ENCODE measurements at regions not wholly inside any gene's neighbourhood (a gene's known extent, or its start where the extent isn't known, plus 50 kb on each side); places are given as distances from the start of the nearest gene placed in this dataset.

- Histone ChIP-seq H3K4me3 (no peak overlapping the region), H3K4me1 (ENCODE audit: low read depth) (no peaks in the 10 kb centered on the region), H3K36me3 (ENCODE audit: low read depth) (no peaks in the 10 kb centered on the region), H3K9me3 (no peaks in the 10 kb centered on the region)
- TF ChIP-seq CTCF (IDR thresholded peaks at IDR 0.05) = no peak
- intact Hi-C loops (cut with DNase I, micrococcal nuclease) = no loop called here
- no peak for ATAC-seq
- no peak for DNase-seq
These were observed 337.6 kb upstream of the SEMA3A start for GRCh38 chr7:84532196-84532595.

- DNase-seq (no peak), ATAC-seq (peak; percentile 25)
- H3K4me1 ChIP-seq (ENCODE audit: low read depth) = no peaks in the 10 kb centered on the region
These were observed 335.1 kb upstream of the SEMA3A start for GRCh38 chr7:84529480-84530205.

GRCh38 chr7:84528756-84529479 is 334.3 kb upstream of the SEMA3A start:
- Histone ChIP-seq H3K4me1 (ENCODE audit: low read depth) (no peaks in the 10 kb centered on the region), H3K36me3 (ENCODE audit: low read depth) (no peaks in the 10 kb centered on the region), H3K9me3 (no peaks in the 10 kb centered on the region), H3K4me3 (no peak overlapping the region)
- intact Hi-C loops (cut with DNase I, micrococcal nuclease) = no loop called here
- ATAC-seq = no peak
- no peak for TF ChIP-seq CTCF (IDR thresholded peaks at IDR 0.05)
- no peak for DNase-seq

More at GRCh38 chr7:84529480-84530205, 335.1 kb upstream of the SEMA3A start:
- Histone ChIP-seq H3K4me3 (no peak overlapping the region), H3K36me3 (ENCODE audit: low read depth) (no peaks in the 10 kb centered on the region), H3K9me3 (no peaks in the 10 kb centered on the region)
- intact Hi-C loops (cut with DNase I, micrococcal nuclease) = no loop called here
- no peak for TF ChIP-seq CTCF (IDR thresholded peaks at IDR 0.05)

GRCh38 chr7:84524714-84525694 is 330.4 kb upstream of the SEMA3A start:
- ATAC-seq = no peak
- no peak for TF ChIP-seq CTCF (IDR thresholded peaks at IDR 0.05)
- Histone ChIP-seq H3K4me1 (ENCODE audit: low read depth) (no peaks in the 10 kb centered on the region), H3K9me3 (no peaks in the 10 kb centered on the region), H3K4me3 (no peak overlapping the region), H3K36me3 (ENCODE audit: low read depth) (no peaks in the 10 kb centered on the region)
- intact Hi-C loops (cut with DNase I, micrococcal nuclease) = no loop called here
- DNase-seq = peak in 1 of 3 donors; percentile 6

- intact Hi-C loops (cut with DNase I, micrococcal nuclease) = no loop called here
- no peak for DNase-seq
- no peak for TF ChIP-seq CTCF (IDR thresholded peaks at IDR 0.05)
- Histone ChIP-seq H3K4me3 (no peak overlapping the region), H3K4me1 (ENCODE audit: low read depth) (no peaks in the 10 kb centered on the region), H3K36me3 (ENCODE audit: low read depth) (no peaks in the 10 kb centered on the region), H3K9me3 (no peaks in the 10 kb centered on the region)
- no peak for ATAC-seq
These were observed 318.5 kb upstream of the SEMA3A start for GRCh38 chr7:84513061-84513460.

Measured in mucosa of descending colon (tissue), 3 donors.